ENCODE measurements at regions not wholly inside any gene's neighbourhood (a gene's known extent, or its start where the extent isn't known, plus 50 kb on each side); places are given as distances from the start of the nearest gene placed in this dataset.

GRCh38 chr3:146881356-146881755, 276.2 kb upstream of the PLSCR5 start:
- peak overlapping the region; percentile 64 for H3K18ac ChIP-seq (ENCODE audit: low read length)
- H3K14ac ChIP-seq (ENCODE audit: low read length), result no peak overlapping the region
- no peak overlapping the region for H2AK5ac ChIP-seq (ENCODE audit: low read depth, low read length)
- no peaks in the 10 kb centered on the region for H3K9me3 ChIP-seq (replicated peaks in 1 of 2; ENCODE audit: control insufficient read depth in 2 of 2, insufficient read depth in 1 of 2, low read depth in 1 of 2, low read length in 2 of 2)
- no peaks in the 10 kb centered on the region for H3K36me3 ChIP-seq (replicated peaks in 1 of 2; ENCODE audit: control insufficient read depth in 2 of 2, insufficient read depth in 2 of 2, low read length in 2 of 2)
- H3K27ac ChIP-seq (replicated peaks; ENCODE audit: low read length), result no peak overlapping the region
- no peak overlapping the region for H3K4ac ChIP-seq (ENCODE audit: low read length)
- no peak for DNase-seq (ENCODE audit: low spot score)
- no peaks in the 10 kb centered on the region for H3K27me3 ChIP-seq (ENCODE audit: control insufficient read depth in 3 of 3, insufficient read depth in 3 of 3, low read depth in 1 of 3, low read length in 3 of 3)
- no peak overlapping the region for H2BK12ac ChIP-seq (ENCODE audit: low read length)
- no peak overlapping the region for H4K91ac ChIP-seq (ENCODE audit: low read depth, low read length, poor library complexity)
- no peak overlapping the region for H2AFZ ChIP-seq (ENCODE audit: low read length)
- no peaks in the 10 kb centered on the region for H3K79me1 ChIP-seq (ENCODE audit: low read depth, low read length)
- H2BK15ac ChIP-seq (ENCODE audit: low read length), result no peak overlapping the region
- no peak overlapping the region for H3K4me2 ChIP-seq (ENCODE audit: insufficient read depth, low read length, poor library complexity, severe bottlenecking)
- H3K9ac ChIP-seq (ENCODE audit: low read depth, low read length, poor library complexity), result peak overlapping the region; percentile 60
- no peak overlapping the region for H3K4me3 ChIP-seq (ENCODE audit: low read length in 2 of 2)
- no CpG with 5 or more reads among the region's 6 CpGs for WGBS, 2 donors (ENCODE audit: extremely low coverage in 2 of 2, insufficient read length in 2 of 2, insufficient replicate concordance in 1 of 2)
- no peak overlapping the region for H2BK5ac ChIP-seq (ENCODE audit: low read length)
- no peak overlapping the region for H3K23ac ChIP-seq (ENCODE audit: low read depth, low read length, poor library complexity)
- no peaks in the 10 kb centered on the region for H3K4me1 ChIP-seq (ENCODE audit: control insufficient read depth in 2 of 2, insufficient read depth in 1 of 2, low read depth in 1 of 2, low read length in 2 of 2)
- no peak overlapping the region for H4K8ac ChIP-seq (ENCODE audit: low read depth, low read length)
- H2BK120ac ChIP-seq (ENCODE audit: low read depth, low read length), result no peak overlapping the region

GRCh38 chr3:146873748-146874147, 268.6 kb upstream of the PLSCR5 start:
- Histone ChIP-seq H3K4me1 (ENCODE audit: control insufficient read depth in 2 of 2, insufficient read depth in 1 of 2, low read depth in 1 of 2, low read length in 2 of 2) (no peaks in the 10 kb centered on the region), H2BK5ac (ENCODE audit: low read length) (no peak overlapping the region), H3K79me1 (ENCODE audit: low read depth, low read length) (no peaks in the 10 kb centered on the region), H3K9ac (ENCODE audit: low read depth, low read length, poor library complexity) (no peak overlapping the region), H3K27ac (replicated peaks; ENCODE audit: low read length) (no peak overlapping the region), H2BK15ac (ENCODE audit: low read length) (no peak overlapping the region), H2BK120ac (ENCODE audit: low read depth, low read length) (no peak overlapping the region), H3K9me3 (replicated peaks in 1 of 2; ENCODE audit: control insufficient read depth in 2 of 2, insufficient read depth in 1 of 2, low read depth in 1 of 2, low read length in 2 of 2) (peaks cover 4 to 10% of the 10 kb centered on the region in 2 donors), H3K27me3 (ENCODE audit: control insufficient read depth in 3 of 3, insufficient read depth in 3 of 3, low read depth in 1 of 3, low read length in 3 of 3) (no peaks in the 10 kb centered on the region), H3K36me3 (replicated peaks in 1 of 2; ENCODE audit: control insufficient read depth in 2 of 2, insufficient read depth in 2 of 2, low read length in 2 of 2) (no peaks in the 10 kb centered on the region), H2AK5ac (ENCODE audit: low read depth, low read length) (no peak overlapping the region), H2BK12ac (ENCODE audit: low read length) (no peak overlapping the region), H2AFZ (ENCODE audit: low read length) (no peak overlapping the region), H4K91ac (ENCODE audit: low read depth, low read length, poor library complexity) (no peak overlapping the region), H3K4me3 (ENCODE audit: low read length in 2 of 2) (no peak overlapping the region), H3K23ac (ENCODE audit: low read depth, low read length, poor library complexity) (no peak overlapping the region), H3K14ac (ENCODE audit: low read length) (no peak overlapping the region), H3K18ac (ENCODE audit: low read length) (no peak overlapping the region), H3K4me2 (ENCODE audit: insufficient read depth, low read length, poor library complexity, severe bottlenecking) (no peak overlapping the region), H4K8ac (ENCODE audit: low read depth, low read length) (no peak overlapping the region), H3K4ac (ENCODE audit: low read length) (no peak overlapping the region)
- DNase-seq (ENCODE audit: low spot score), result no peak

GRCh38 chr3:146865175-146865755, 260.1 kb upstream of the PLSCR5 start:
- no peak overlapping the region for H2AK5ac ChIP-seq (ENCODE audit: low read depth, low read length)
- H3K4ac ChIP-seq (ENCODE audit: low read length), result no peak overlapping the region
- H3K27me3 ChIP-seq (ENCODE audit: control insufficient read depth in 3 of 3, insufficient read depth in 3 of 3, low read depth in 1 of 3, low read length in 3 of 3), result no peaks in the 10 kb centered on the region
- no peak overlapping the region for H3K14ac ChIP-seq (ENCODE audit: low read length)
- peak overlapping the region; percentile 61 for H2AFZ ChIP-seq (ENCODE audit: low read length)
- no peak overlapping the region for H3K27ac ChIP-seq (replicated peaks; ENCODE audit: low read length)
- no peaks in the 10 kb centered on the region for H3K36me3 ChIP-seq (replicated peaks in 1 of 2; ENCODE audit: control insufficient read depth in 2 of 2, insufficient read depth in 2 of 2, low read length in 2 of 2)
- no peak overlapping the region for H3K23ac ChIP-seq (ENCODE audit: low read depth, low read length, poor library complexity)
- H2BK5ac ChIP-seq (ENCODE audit: low read length), result no peak overlapping the region
- no peak overlapping the region for H3K4me3 ChIP-seq (ENCODE audit: low read length in 2 of 2)
- H3K9ac ChIP-seq (ENCODE audit: low read depth, low read length, poor library complexity), result no peak overlapping the region
- H3K79me1 ChIP-seq (ENCODE audit: low read depth, low read length), result no peaks in the 10 kb centered on the region
- no peak overlapping the region for H2BK12ac ChIP-seq (ENCODE audit: low read length)
- no peak overlapping the region for H4K8ac ChIP-seq (ENCODE audit: low read depth, low read length)
- no peak overlapping the region for H3K4me2 ChIP-seq (ENCODE audit: insufficient read depth, low read length, poor library complexity, severe bottlenecking)
- no peak overlapping the region for H4K91ac ChIP-seq (ENCODE audit: low read depth, low read length, poor library complexity)
- no peak overlapping the region for H3K18ac ChIP-seq (ENCODE audit: low read length)
- no peak overlapping the region for H2BK15ac ChIP-seq (ENCODE audit: low read length)
- H2BK120ac ChIP-seq (ENCODE audit: low read depth, low read length), result no peak overlapping the region
- H3K9me3 ChIP-seq (replicated peaks in 1 of 2; ENCODE audit: control insufficient read depth in 2 of 2, insufficient read depth in 1 of 2, low read depth in 1 of 2, low read length in 2 of 2), result no peaks in the 10 kb centered on the region
- WGBS, 2 donors (ENCODE audit: extremely low coverage in 2 of 2, insufficient read length in 2 of 2, insufficient replicate concordance in 1 of 2), result no CpG with 5 or more reads among the region's 7 CpGs
- DNase-seq (ENCODE audit: low spot score), result no peak
- peaks cover 0 to 2% of the 10 kb centered on the region in 2 donors for H3K4me1 ChIP-seq (ENCODE audit: control insufficient read depth in 2 of 2, insufficient read depth in 1 of 2, low read depth in 1 of 2, low read length in 2 of 2)

GRCh38 chr3:146861262-146861661, 256.1 kb upstream of the PLSCR5 start:
- H2BK15ac ChIP-seq (ENCODE audit: low read length), result no peak overlapping the region
- H3K27me3 ChIP-seq (ENCODE audit: control insufficient read depth in 3 of 3, insufficient read depth in 3 of 3, low read depth in 1 of 3, low read length in 3 of 3), result no peaks in the 10 kb centered on the region
- H3K79me1 ChIP-seq (ENCODE audit: low read depth, low read length), result no peaks in the 10 kb centered on the region
- H2BK12ac ChIP-seq (ENCODE audit: low read length), result no peak overlapping the region
- H2BK5ac ChIP-seq (ENCODE audit: low read length), result no peak overlapping the region
- H3K23ac ChIP-seq (ENCODE audit: low read depth, low read length, poor library complexity), result no peak overlapping the region
- H2AFZ ChIP-seq (ENCODE audit: low read length), result no peak overlapping the region
- H3K14ac ChIP-seq (ENCODE audit: low read length), result no peak overlapping the region
- no peaks in the 10 kb centered on the region for H3K9me3 ChIP-seq (replicated peaks in 1 of 2; ENCODE audit: control insufficient read depth in 2 of 2, insufficient read depth in 1 of 2, low read depth in 1 of 2, low read length in 2 of 2)
- H3K4me3 ChIP-seq (ENCODE audit: low read length in 2 of 2), result no peak overlapping the region
- DNase-seq (ENCODE audit: low spot score), result no peak
- no peaks in the 10 kb centered on the region for H3K36me3 ChIP-seq (replicated peaks in 1 of 2; ENCODE audit: control insufficient read depth in 2 of 2, insufficient read depth in 2 of 2, low read length in 2 of 2)
- H2BK120ac ChIP-seq (ENCODE audit: low read depth, low read length), result no peak overlapping the region
- no peak overlapping the region for H3K18ac ChIP-seq (ENCODE audit: low read length)
- no peak overlapping the region for H3K4ac ChIP-seq (ENCODE audit: low read length)
- no peak overlapping the region for H2AK5ac ChIP-seq (ENCODE audit: low read depth, low read length)
- WGBS, 2 donors (ENCODE audit: extremely low coverage in 2 of 2, insufficient read length in 2 of 2, insufficient replicate concordance in 1 of 2), result 100% methylated on average over 1 of the region's 3 CpGs
- H4K91ac ChIP-seq (ENCODE audit: low read depth, low read length, poor library complexity), result no peak overlapping the region
- H4K8ac ChIP-seq (ENCODE audit: low read depth, low read length), result no peak overlapping the region
- no peak overlapping the region for H3K4me2 ChIP-seq (ENCODE audit: insufficient read depth, low read length, poor library complexity, severe bottlenecking)
- peaks cover 0 to 2% of the 10 kb centered on the region in 2 donors for H3K4me1 ChIP-seq (ENCODE audit: control insufficient read depth in 2 of 2, insufficient read depth in 1 of 2, low read depth in 1 of 2, low read length in 2 of 2)
- no peak overlapping the region for H3K9ac ChIP-seq (ENCODE audit: low read depth, low read length, poor library complexity)
- H3K27ac ChIP-seq (replicated peaks; ENCODE audit: low read length), result no peak overlapping the region
